GM12878 (cell line): ENCODE measurements at regions not wholly inside any gene's neighbourhood (a gene's known extent, or its start where the extent isn't known, plus 50 kb on each side); places are given as distances from the start of the nearest gene placed in this dataset.

Experiments
- ATAC-seq: fragments of 200-7000 bp; cut with Tn5 transposase; 3 replicates; pipeline ENCODE4 v1.9.1; 2020; ENCODE audit warnings: mild to moderate bottlenecking, moderate library complexity
- BruUV-seq: library from RNA; stranded (reverse); fragments of 400-500 nt; replicated peaks from 2 replicates; lab custom pipeline; 2021; lab: Mats Ljungman, UMichigan
- CTCF ChIA-PET: fragments of 300-600 bp; sonication (Branson Sonifier 250); formaldehyde crosslinking; extraction: SDS; loops from one replicate; lab custom pipeline; 2021; ENCODE audit warnings: inconsistent platforms; lab: Yijun Ruan, JAX
- POLR2A ChIA-PET: fragments of 350-600 bp; formaldehyde crosslinking; extraction: SDS; loops from one replicate; lab custom pipeline; 2021; ENCODE audit warnings: inconsistent platforms; lab: Charles Lee
- RAD21 ChIA-PET: fragments of 300-600 bp; sonication (Branson Sonifier 250); formaldehyde crosslinking; loops from one replicate; lab custom pipeline; 2023; ENCODE audit warnings: antibody characterized with exemption; ENCODE audit not compliant: unreplicated experiment; lab: Charles Lee
- SMC1A ChIA-PET: fragments of 300-600 bp; sonication (Branson Sonifier 250); formaldehyde crosslinking; loops from one replicate; lab custom pipeline; 2023; ENCODE audit not compliant: unreplicated experiment, uncharacterized antibody; lab: Charles Lee
- DNase-seq: peaks from one replicate; pipeline ENCODE4 v3.0.0-alpha.2; 2011; ENCODE audit warnings: low read depth, low spot score
- FAIRE-seq: peaks from 3 replicates; lab custom pipeline; 2011; peaks lifted over from hg19 to GRCh38; lab: Jason Lieb, UNC
- H2AFZ ChIP-seq: 2 replicates; pipeline ENCODE4 v1.6.0; 2011; ENCODE audit warnings: low read depth, low read length, control low read depth; ENCODE audit not compliant: control insufficient read depth
- H3K27ac ChIP-seq: 2 replicates; pipeline ENCODE4 v1.5.1; 2011; ENCODE audit warnings: control low read depth; ENCODE audit not compliant: control insufficient read depth, insufficient read depth
- H3K27me3 ChIP-seq, 2 experiments: replicated peaks in 1 of 2; 2 replicates each; pipeline versions ENCODE4 v1.6.0 to v1.6.1; 2011; ENCODE audit warnings: low read length in 1 of 2; ENCODE audit not compliant: control insufficient read depth in 2 of 2, insufficient read depth in 2 of 2
- H3K36me3 ChIP-seq, 2 experiments: 2 replicates each; pipeline ENCODE4 v1.5.1; 2011; ENCODE audit warnings: low read length in 1 of 2; ENCODE audit not compliant: control insufficient read depth in 2 of 2, insufficient read depth in 2 of 2
- H3K4me1 ChIP-seq: 2 replicates; pipeline ENCODE4 v1.6.1; 2011; ENCODE audit warnings: mild to moderate bottlenecking, low read length, moderate library complexity, mixed read lengths; ENCODE audit not compliant: control insufficient read depth, insufficient read depth
- H3K4me2 ChIP-seq: 2 replicates; pipeline ENCODE4 v1.6.0; 2011; ENCODE audit warnings: control low read depth; ENCODE audit not compliant: control insufficient read depth, insufficient read depth
- H3K4me3 ChIP-seq: fragments of 200-600 bp; sonication (generic); 2 replicates; pipeline ENCODE4 v1.5.1; 2016
- H3K79me2 ChIP-seq: 2 replicates; pipeline ENCODE4 v1.6.0; 2011; ENCODE audit warnings: low read length; ENCODE audit not compliant: control insufficient read depth, insufficient read depth
- H3K9ac ChIP-seq: 2 replicates; pipeline ENCODE4 v1.8.0; 2011; ENCODE audit warnings: low read length, control low read depth, mixed read lengths; ENCODE audit not compliant: control insufficient read depth, insufficient read depth
- H3K9me3 ChIP-seq: replicated peaks from 3 replicates; pipeline ENCODE4 v1.5.1; 2011; ENCODE audit warnings: mild to moderate bottlenecking, low read length; ENCODE audit not compliant: control insufficient read depth, insufficient read depth
- H4K20me1 ChIP-seq: 2 replicates; pipeline ENCODE4 v1.6.0; 2011; ENCODE audit not compliant: control insufficient read depth, insufficient read depth
- BRCA1 ChIP-seq: IDR thresholded peaks from 2 replicates; pipeline ENCODE4 v1.6.1; 2011; ENCODE audit warnings: low read depth, low read length, improper control_type of control experiment
- CBX3 ChIP-seq: fragments of 200-600 bp; sonication (generic); IDR thresholded peaks from 2 replicates; pipeline ENCODE4 v1.6.1; 2016; ENCODE audit warnings: low read depth, borderline replicate concordance
- CBX5 ChIP-seq: sonication (generic); IDR thresholded peaks from 2 replicates; pipeline ENCODE4 v1.6.1; 2016; ENCODE audit warnings: low read depth, moderate library complexity, mild to moderate bottlenecking, inconsistent platforms
- EED ChIP-seq: sonication (generic); IDR thresholded peaks from 2 replicates; pipeline ENCODE4 v1.6.1; 2016; ENCODE audit warnings: antibody characterized with exemption, low read depth
- EGR1 ChIP-seq, 2 experiments: IDR thresholded peaks; 1 replicate in 1 of 2; 2 replicates in 1 of 2; pipeline ENCODE4 v1.6.1; 2011 to 2012; ENCODE audit warnings: low read depth in 2 of 2, low read length in 2 of 2, borderline replicate concordance in 1 of 2, mild to moderate bottlenecking in 1 of 2, moderate library complexity in 1 of 2
- ETV6 ChIP-seq, 2 experiments: fragments of 450-650 bp in 1 of 2; IDR thresholded peaks in 1 of 2; conservative IDR thresholded peaks in 1 of 2; 2 replicates each; pipeline ENCODE4 v1.6.1; 2014; ENCODE audit warnings: antibody characterized with exemption in 1 of 2, borderline replicate concordance in 1 of 2, low read depth in 1 of 2, mild to moderate bottlenecking in 1 of 2, moderate library complexity in 1 of 2
- IRF4 ChIP-seq: IDR thresholded peaks from 2 replicates; pipeline ENCODE4 v1.6.1; 2011; ENCODE audit warnings: low read depth, low read length
- LARP7 ChIP-seq: fragments of 450-650 bp; IDR thresholded peaks from 2 replicates; pipeline ENCODE4 v1.6.1; 2017; ENCODE audit warnings: mild to moderate bottlenecking
- POLR2AphosphoS5 ChIP-seq: IDR thresholded peaks from 2 replicates; pipeline ENCODE4 v1.6.1; 2011; ENCODE audit warnings: mild to moderate bottlenecking, low read length, inconsistent platforms
- RAD51 ChIP-seq: fragments of 450-650 bp; IDR thresholded peaks from 2 replicates; pipeline ENCODE4 v1.6.1; 2016; ENCODE audit warnings: moderate library complexity, mild to moderate bottlenecking, inconsistent platforms
- RCOR1 ChIP-seq: conservative IDR thresholded peaks from 2 replicates; pipeline ENCODE4 v1.6.1; 2012; ENCODE audit warnings: low read depth, low read length, improper control_type of control experiment
- RELA ChIP-seq: fragments of 450-650 bp; IDR thresholded peaks from 2 replicates; pipeline ENCODE4 v1.8.0; 2014; ENCODE audit warnings: borderline replicate concordance; ENCODE audit not compliant: partially characterized antibody
- ZBED1 ChIP-seq: IDR thresholded peaks from 2 replicates; pipeline ENCODE4 v1.6.1; 2016; ENCODE audit warnings: borderline replicate concordance
- ZNF384 ChIP-seq: IDR thresholded peaks from 2 replicates; pipeline ENCODE4 v1.6.1; 2012; ENCODE audit warnings: low read depth, mild to moderate bottlenecking, low read length, improper control_type of control experiment, borderline replicate concordance
- WGBS: methylation state at CpG from one replicate; pipeline ENCODE4 v1.1.6; 2016; ENCODE audit warnings: low lambda C conversion rate; ENCODE audit not compliant: insufficient replicate concordance, insufficient coverage; ENCODE audit errors: missing lambda C conversion rate; 5-methylcytosine and 5-hydroxymethylcytosine counted together
- in situ Hi-C: fragments of 300-500 bp; cut with MboI; formaldehyde crosslinking; loops from 9 replicates; pipeline ENCODE4 v1.14.3; 2018; ENCODE audit warnings: mixed read lengths
- intact Hi-C: fragments of 100-400 bp; cut with micrococcal nuclease; formaldehyde crosslinking; loops from one replicate; pipeline ENCODE4 v1.14.2; 2022; ENCODE audit not compliant: unreplicated experiment
- TF ChIP-seq, protein P1 (sequence below): fragments of 450-650 bp; IDR thresholded peaks from 2 replicates; pipeline ENCODE4 v1.6.1; 2016; ENCODE audit warnings: mild to moderate bottlenecking, moderate library complexity, borderline replicate concordance
- TF ChIP-seq, protein P2 (sequence below): fragments of 450-650 bp; IDR thresholded peaks from 2 replicates; pipeline ENCODE4 v1.6.1; 2014; ENCODE audit warnings: mild to moderate bottlenecking
- TF ChIP-seq, protein P3 (sequence below): IDR thresholded peaks from 2 replicates; pipeline ENCODE4 v1.6.1; 2011; ENCODE audit warnings: borderline replicate concordance, low read depth, mild to moderate bottlenecking, moderate library complexity, mixed read lengths, low read length; ENCODE audit not compliant: insufficient read depth; ENCODE audit errors: extremely low read length

DNA sequence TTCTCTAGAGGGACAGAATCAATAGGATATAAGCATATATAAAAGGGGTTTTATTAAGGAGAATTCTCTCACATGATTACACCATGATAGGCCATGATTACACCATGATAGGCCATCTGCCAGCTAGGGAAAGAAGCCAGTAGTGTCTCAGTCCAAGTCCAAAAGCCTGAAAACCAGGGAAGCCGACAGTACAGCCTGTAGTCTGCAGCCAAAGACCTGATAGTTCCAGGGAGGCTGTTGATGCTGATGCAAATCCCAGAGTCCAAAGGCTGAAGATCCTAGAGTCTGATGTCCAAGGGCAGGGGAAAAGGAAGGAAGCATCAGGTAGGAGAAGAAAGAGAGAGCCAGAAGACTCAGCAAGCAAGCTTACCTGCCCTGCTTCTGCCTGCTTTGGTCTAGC lies 411.3 kb upstream of the EMCN start (continued):
- TF ChIP-seq, protein P1, sequence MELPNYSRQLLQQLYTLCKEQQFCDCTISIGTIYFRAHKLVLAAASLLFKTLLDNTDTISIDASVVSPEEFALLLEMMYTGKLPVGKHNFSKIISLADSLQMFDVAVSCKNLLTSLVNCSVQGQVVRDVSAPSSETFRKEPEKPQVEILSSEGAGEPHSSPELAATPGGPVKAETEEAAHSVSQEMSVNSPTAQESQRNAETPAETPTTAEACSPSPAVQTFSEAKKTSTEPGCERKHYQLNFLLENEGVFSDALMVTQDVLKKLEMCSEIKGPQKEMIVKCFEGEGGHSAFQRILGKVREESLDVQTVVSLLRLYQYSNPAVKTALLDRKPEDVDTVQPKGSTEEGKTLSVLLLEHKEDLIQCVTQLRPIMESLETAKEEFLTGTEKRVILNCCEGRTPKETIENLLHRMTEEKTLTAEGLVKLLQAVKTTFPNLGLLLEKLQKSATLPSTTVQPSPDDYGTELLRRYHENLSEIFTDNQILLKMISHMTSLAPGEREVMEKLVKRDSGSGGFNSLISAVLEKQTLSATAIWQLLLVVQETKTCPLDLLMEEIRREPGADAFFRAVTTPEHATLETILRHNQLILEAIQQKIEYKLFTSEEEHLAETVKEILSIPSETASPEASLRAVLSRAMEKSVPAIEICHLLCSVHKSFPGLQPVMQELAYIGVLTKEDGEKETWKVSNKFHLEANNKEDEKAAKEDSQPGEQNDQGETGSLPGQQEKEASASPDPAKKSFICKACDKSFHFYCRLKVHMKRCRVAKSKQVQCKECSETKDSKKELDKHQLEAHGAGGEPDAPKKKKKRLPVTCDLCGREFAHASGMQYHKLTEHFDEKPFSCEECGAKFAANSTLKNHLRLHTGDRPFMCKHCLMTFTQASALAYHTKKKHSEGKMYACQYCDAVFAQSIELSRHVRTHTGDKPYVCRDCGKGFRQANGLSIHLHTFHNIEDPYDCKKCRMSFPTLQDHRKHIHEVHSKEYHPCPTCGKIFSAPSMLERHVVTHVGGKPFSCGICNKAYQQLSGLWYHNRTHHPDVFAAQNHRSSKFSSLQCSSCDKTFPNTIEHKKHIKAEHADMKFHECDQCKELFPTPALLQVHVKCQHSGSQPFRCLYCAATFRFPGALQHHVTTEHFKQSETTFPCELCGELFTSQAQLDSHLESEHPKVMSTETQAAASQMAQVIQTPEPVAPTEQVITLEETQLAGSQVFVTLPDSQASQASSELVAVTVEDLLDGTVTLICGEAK: no peak
- TF ChIP-seq BRCA1 (no peak), EED (no peak)

DNA sequence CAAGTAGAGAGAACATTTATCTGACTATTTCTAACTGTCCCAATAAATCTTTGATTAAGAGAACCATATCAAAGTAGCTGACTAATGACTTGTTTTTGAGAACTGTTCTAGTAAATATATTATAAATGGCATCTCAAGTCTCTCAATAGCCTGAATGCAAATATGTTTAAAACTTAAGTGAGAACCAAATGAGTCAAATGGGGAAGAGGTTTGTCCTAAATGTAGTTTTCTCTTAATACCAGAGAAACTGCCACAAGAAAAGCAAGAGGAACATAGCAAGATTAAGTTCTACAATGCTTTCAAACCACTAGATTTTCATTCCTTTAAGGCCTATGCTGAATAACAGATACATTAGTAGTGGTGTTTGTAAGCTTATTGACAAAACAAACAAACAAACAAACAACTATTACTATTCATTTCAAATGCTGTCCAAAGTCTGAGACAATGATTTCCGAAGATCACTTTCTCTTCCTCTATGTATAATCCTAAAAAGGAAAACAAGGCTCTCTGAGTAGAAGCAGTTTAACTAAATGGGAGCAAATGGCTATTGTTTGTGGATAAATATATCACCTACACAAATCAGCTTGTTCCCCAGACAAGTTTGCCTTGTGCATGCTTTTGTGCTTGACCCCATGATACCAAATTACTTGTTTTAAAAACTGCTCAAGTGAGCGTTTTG lies 408.4 kb upstream of the EMCN start:
- CTCF ChIA-PET: no interaction called here

More for the DNA sequence above, 408.4 kb upstream of the EMCN start:
- peak; percentile 44 for FAIRE-seq
- WGBS: 25% methylated on average over 2 of the region's 2 CpGs
- no peak for DNase-seq
- no TSS peak for BruUV-seq
- Histone ChIP-seq H3K9me3 (no peaks in the 10 kb centered on the region), H3K27me3 (no peaks in the 10 kb centered on the region), H4K20me1 (no peaks in the 10 kb centered on the region), H3K4me1 (0 out of 2 replicates have a peak, but pooled peaks cover 3% of the 10 kb centered on the region), H3K9ac (no peak overlapping the region), H3K27ac (no peak overlapping the region), H2AFZ (no peak overlapping the region), H3K79me2 (no peaks in the 10 kb centered on the region), H3K36me3 (no peaks in the 10 kb centered on the region), H3K4me3 (no peak overlapping the region), H3K4me2 (no peak overlapping the region)
- TF ChIP-seq RCOR1 (no peak), ZNF384 (no peak), CBX3 (no peak), EGR1 (IDR thresholded peaks at IDR 0.05; ENCODE audit: borderline replicate concordance in 1 of 2, low read depth in 2 of 2, low read length in 2 of 2) (no peak), LARP7 (no peak), RELA (no peak), IRF4 (no peak), POLR2AphosphoS5 (no peak), ETV6 (conservative IDR thresholded peaks at IDR 0.05 in 1 of 2, IDR thresholded peaks at IDR 0.05 in 1 of 2; ENCODE audit: borderline replicate concordance in 1 of 2, low read depth in 1 of 2) (no peak), ZBED1 (no peak), CBX5 (no peak), RAD51 (no peak)
- TF ChIP-seq, protein P2, sequence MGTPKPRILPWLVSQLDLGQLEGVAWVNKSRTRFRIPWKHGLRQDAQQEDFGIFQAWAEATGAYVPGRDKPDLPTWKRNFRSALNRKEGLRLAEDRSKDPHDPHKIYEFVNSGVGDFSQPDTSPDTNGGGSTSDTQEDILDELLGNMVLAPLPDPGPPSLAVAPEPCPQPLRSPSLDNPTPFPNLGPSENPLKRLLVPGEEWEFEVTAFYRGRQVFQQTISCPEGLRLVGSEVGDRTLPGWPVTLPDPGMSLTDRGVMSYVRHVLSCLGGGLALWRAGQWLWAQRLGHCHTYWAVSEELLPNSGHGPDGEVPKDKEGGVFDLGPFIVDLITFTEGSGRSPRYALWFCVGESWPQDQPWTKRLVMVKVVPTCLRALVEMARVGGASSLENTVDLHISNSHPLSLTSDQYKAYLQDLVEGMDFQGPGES: no peak
- TF ChIP-seq, protein P3, sequence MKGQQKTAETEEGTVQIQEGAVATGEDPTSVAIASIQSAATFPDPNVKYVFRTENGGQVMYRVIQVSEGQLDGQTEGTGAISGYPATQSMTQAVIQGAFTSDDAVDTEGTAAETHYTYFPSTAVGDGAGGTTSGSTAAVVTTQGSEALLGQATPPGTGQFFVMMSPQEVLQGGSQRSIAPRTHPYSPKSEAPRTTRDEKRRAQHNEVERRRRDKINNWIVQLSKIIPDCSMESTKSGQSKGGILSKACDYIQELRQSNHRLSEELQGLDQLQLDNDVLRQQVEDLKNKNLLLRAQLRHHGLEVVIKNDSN: no peak
- RAD21 ChIA-PET: no interaction called here
- in situ Hi-C loops (no loop called here), intact Hi-C loops (no loop called here)
- POLR2A ChIA-PET: interaction anchor here (0.5 kb wide), 1 partner anchor 34 kb away, joined by 5 read pairs; no protein-coding TSS in a partner anchor
- SMC1A ChIA-PET: interaction anchor here (1.1 kb wide), 1 partner anchor 176 kb away, joined by 3 read pairs; no protein-coding TSS in a partner anchor
- ATAC-seq: no peak
